ENCODE measurements at regions not wholly inside any gene's neighbourhood (a gene's known extent, or its start where the extent isn't known, plus 50 kb on each side); places are given as distances from the start of the nearest gene placed in this dataset.

DNA sequence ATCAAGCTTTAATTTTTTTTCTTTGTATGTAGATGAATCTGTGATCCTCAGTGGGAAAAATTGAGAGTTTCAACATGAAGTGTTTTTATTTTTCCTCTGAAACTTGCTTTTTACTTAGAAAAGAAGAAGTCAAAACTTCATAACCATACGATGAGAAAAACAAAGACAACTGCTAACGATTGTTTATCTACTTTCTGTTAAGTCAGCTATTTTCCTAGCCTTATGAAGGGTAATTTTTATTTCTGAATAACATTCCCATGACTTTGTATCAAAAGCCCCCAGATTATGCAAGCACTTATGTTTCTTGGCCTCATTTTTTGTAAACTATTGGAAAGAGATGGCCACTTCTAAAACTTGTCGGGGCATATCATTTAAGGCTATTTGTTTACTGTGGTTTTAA, 645.1 kb upstream of the PRKX start:
- no peak overlapping the region for H3K4me3 ChIP-seq (ENCODE audit: low read depth, low read length)
- no peaks in the 10 kb centered on the region for H3K9me3 ChIP-seq (ENCODE audit: control insufficient read depth, insufficient read depth, low read length)
- H3K36me3 ChIP-seq (ENCODE audit: control insufficient read depth, insufficient read depth, low read length) = no peaks in the 10 kb centered on the region
- H3K27ac ChIP-seq (ENCODE audit: low read depth, low read length) = no peak overlapping the region
- no peaks in the 10 kb centered on the region for H3K4me1 ChIP-seq (ENCODE audit: control insufficient read depth, insufficient read depth, low read length)
- H3K9ac ChIP-seq (ENCODE audit: low read depth, low read length) = no peak overlapping the region
- H3K27me3 ChIP-seq (ENCODE audit: control insufficient read depth, insufficient read depth, low read length) = no peaks in the 10 kb centered on the region

DNA sequence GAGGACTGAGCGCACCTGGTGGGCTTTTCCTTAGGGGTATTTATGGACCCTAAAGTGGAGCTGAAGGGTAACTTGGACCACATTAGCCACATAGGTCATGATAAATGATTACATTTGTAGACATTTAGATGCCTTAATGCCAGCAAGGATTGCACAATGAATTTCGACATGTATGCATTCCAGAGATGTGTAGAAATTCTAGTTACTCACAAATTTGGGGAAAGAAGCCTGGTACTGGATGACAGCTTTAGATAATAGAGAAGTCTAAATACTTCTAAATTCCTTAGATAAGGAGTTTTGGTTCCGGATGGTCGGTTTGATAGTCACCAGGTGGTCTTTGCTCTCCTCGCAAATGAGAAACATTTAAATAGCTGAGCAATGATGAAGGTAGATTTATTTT, 609.5 kb upstream of the PRKX start:
- Histone ChIP-seq H3K4me1 (ENCODE audit: control insufficient read depth, insufficient read depth, low read length) (peaks cover 10% of the 10 kb centered on the region), H3K4me3 (ENCODE audit: low read depth, low read length) (no peak overlapping the region), H3K27me3 (ENCODE audit: control insufficient read depth, insufficient read depth, low read length) (no peaks in the 10 kb centered on the region), H3K9me3 (ENCODE audit: control insufficient read depth, insufficient read depth, low read length) (no peaks in the 10 kb centered on the region), H3K9ac (ENCODE audit: low read depth, low read length) (no peak overlapping the region), H3K36me3 (ENCODE audit: control insufficient read depth, insufficient read depth, low read length) (no peaks in the 10 kb centered on the region), H3K27ac (ENCODE audit: low read depth, low read length) (no peak overlapping the region)

DNA sequence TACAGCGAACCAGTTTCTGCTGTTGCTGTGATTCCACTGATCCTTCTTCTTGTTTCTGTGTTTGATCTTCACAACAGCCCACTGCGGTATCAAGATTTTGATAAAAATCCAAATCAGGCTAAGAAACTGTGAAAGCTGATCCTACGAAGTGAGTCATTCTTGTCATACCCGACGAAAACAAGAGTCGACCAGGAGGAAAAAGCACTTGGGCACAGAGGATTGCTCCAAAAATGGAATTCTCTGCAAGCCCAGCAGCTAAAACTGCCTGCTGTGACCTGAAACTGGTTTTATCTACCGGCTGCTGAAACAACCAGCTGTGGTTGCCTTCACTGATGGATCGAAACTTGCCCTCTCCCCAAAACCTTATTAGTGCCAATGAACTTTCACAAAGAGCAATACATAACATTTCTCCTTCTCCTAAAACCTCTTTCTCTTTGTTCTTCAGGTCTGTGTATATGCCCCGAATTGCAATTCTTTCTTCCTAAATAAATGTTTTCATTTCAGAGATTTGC, 607.0 kb upstream of the PRKX start:
- H3K9ac ChIP-seq (ENCODE audit: low read depth, low read length) = no peak overlapping the region
- H3K4me3 ChIP-seq (ENCODE audit: low read depth, low read length) = no peak overlapping the region
- no peaks in the 10 kb centered on the region for H3K36me3 ChIP-seq (ENCODE audit: control insufficient read depth, insufficient read depth, low read length)
- no peaks in the 10 kb centered on the region for H3K9me3 ChIP-seq (ENCODE audit: control insufficient read depth, insufficient read depth, low read length)
- no peaks in the 10 kb centered on the region for H3K27me3 ChIP-seq (ENCODE audit: control insufficient read depth, insufficient read depth, low read length)
- peaks cover 19% of the 10 kb centered on the region for H3K4me1 ChIP-seq (ENCODE audit: control insufficient read depth, insufficient read depth, low read length)
- peak overlapping the region; percentile 4 for H3K27ac ChIP-seq (ENCODE audit: low read depth, low read length)

DNA sequence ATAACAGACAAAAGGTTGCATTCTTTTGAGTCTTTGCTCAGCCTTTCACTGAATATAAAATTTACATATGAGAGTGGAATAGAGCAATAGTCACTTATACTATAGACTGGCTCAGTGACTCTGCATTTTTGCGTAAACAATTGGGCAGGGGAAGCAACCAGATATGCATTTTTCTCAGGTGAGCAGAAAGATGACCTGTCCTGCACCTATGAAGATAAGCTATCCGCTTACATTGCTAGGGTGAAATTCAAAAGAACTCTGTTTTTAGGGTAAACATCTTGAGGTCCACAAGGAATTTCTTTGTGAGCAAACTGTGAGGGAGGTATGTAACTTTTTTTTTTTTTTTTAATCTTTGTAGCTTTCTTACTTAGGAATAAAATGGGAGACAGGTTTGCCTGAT, 602.4 kb upstream of the PRKX start:
- peaks cover 21% of the 10 kb centered on the region for H3K4me1 ChIP-seq (ENCODE audit: control insufficient read depth, insufficient read depth, low read length)
- no peaks in the 10 kb centered on the region for H3K36me3 ChIP-seq (ENCODE audit: control insufficient read depth, insufficient read depth, low read length)
- H3K27ac ChIP-seq (ENCODE audit: low read depth, low read length) = no peak overlapping the region

DNA sequence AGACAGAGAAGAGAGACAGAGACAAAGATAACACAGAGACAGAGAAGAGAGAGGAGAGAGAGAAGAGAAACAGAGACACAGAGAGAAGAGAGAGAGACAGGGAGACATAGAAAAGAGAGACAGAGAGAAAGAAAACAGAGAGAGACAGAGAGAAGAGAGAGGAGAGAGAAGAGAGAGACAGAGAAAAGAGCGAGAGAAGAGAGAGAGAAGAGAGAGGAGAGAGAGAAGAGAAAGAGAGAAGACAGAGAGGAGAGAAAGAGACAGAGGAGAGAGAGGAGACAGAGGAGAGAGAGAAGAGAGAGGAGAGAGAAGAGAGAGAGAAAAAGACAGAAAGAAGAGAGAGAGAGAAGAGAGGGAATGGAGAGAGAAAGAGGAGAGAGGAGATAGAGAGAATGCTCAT, 601.1 kb upstream of the PRKX start:
- H3K4me3 ChIP-seq (ENCODE audit: low read depth, low read length) = no peak overlapping the region
- H3K9ac ChIP-seq (ENCODE audit: low read depth, low read length) = no peak overlapping the region
- H3K4me1 ChIP-seq (ENCODE audit: control insufficient read depth, insufficient read depth, low read length) = peaks cover 12% of the 10 kb centered on the region
- no peak overlapping the region for H3K27ac ChIP-seq (ENCODE audit: low read depth, low read length)
- H3K9me3 ChIP-seq (ENCODE audit: control insufficient read depth, insufficient read depth, low read length) = no peaks in the 10 kb centered on the region
- H3K36me3 ChIP-seq (ENCODE audit: control insufficient read depth, insufficient read depth, low read length) = no peaks in the 10 kb centered on the region
- H3K27me3 ChIP-seq (ENCODE audit: control insufficient read depth, insufficient read depth, low read length) = no peaks in the 10 kb centered on the region

More for the DNA sequence above, 602.4 kb upstream of the PRKX start:
- Histone ChIP-seq H3K9me3 (ENCODE audit: control insufficient read depth, insufficient read depth, low read length) (no peaks in the 10 kb centered on the region), H3K4me3 (ENCODE audit: low read depth, low read length) (peak overlapping the region; percentile 26; the same call in 1 of the 2 replicates), H3K9ac (ENCODE audit: low read depth, low read length) (peak overlapping the region; percentile 59; the same call in 1 of the 2 replicates), H3K27me3 (ENCODE audit: control insufficient read depth, insufficient read depth, low read length) (no peaks in the 10 kb centered on the region)

DNA sequence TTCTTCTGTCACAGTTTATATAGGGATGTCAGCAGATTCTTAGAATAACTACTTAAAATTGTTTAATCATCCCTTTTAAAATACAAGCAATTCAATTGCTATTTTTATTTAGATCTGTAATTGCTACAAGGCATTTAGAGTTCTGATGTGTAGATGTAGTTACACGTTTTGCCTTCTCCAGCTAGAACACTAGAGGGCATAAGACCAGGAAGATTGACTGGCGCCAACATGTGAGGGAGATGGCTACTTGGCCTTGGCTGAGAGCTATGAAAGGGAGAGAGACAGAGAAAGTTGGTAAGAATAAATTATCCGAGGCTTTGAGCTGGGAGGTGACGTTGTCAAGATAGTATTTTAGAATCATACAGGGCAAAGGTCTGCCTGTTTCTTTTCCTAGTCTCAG, 563.7 kb upstream of the PRKX start:
- Histone ChIP-seq H3K27me3 (ENCODE audit: control insufficient read depth, insufficient read depth, low read length) (no peaks in the 10 kb centered on the region), H3K27ac (ENCODE audit: low read depth, low read length) (no peak overlapping the region), H3K9me3 (ENCODE audit: control insufficient read depth, insufficient read depth, low read length) (peaks cover 11% of the 10 kb centered on the region), H3K4me3 (ENCODE audit: low read depth, low read length) (no peak overlapping the region), H3K4me1 (ENCODE audit: control insufficient read depth, insufficient read depth, low read length) (no peaks in the 10 kb centered on the region), H3K9ac (ENCODE audit: low read depth, low read length) (no peak overlapping the region), H3K36me3 (ENCODE audit: control insufficient read depth, insufficient read depth, low read length) (no peaks in the 10 kb centered on the region)

DNA sequence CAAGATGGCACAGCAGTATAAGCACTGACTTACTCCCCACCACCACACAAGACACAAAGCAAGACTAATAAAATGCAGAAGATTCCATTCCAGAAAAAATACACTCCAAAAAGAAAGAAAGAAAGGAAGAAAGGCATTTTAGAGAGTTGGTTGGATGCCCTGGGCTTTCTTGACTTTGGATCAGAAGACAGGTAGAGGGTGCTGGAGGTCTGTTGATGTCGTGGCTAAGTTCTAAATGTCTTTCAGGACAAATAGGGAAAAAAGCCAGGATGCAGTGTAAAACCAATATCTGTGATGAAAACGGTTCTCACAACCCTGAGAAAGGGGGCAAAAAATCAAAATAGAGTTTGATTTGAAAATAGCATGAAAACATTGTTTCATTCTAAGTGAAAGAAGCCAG, 555.2 kb upstream of the PRKX start:
- H3K27ac ChIP-seq (ENCODE audit: low read depth, low read length) = no peak overlapping the region
- no peak overlapping the region for H3K4me3 ChIP-seq (ENCODE audit: low read depth, low read length)

DNA sequence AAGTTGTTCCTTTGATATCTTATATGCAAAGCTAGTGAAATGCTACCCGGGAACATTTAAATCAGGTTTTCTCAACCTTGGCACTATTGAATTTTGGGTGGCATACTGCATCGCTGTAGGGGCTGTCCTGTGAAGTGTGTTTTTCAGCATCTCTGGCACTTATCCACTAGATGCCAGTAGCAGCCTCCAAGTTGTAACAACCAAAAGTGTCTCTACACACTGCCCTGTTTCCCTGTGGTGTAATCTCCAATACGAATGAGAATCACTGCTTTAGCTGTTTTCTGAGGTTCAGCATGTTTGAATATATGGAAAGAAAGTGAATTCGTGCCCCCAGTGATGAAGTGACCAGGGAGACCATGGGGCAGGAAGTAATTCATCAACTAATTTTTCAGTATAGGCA, 551.6 kb upstream of the PRKX start:
- Histone ChIP-seq H3K4me1 (ENCODE audit: control insufficient read depth, insufficient read depth, low read length) (peaks cover 13% of the 10 kb centered on the region), H3K36me3 (ENCODE audit: control insufficient read depth, insufficient read depth, low read length) (no peaks in the 10 kb centered on the region), H3K9me3 (ENCODE audit: control insufficient read depth, insufficient read depth, low read length) (no peaks in the 10 kb centered on the region), H3K9ac (ENCODE audit: low read depth, low read length) (no peak overlapping the region), H3K27ac (ENCODE audit: low read depth, low read length) (no peak overlapping the region), H3K27me3 (ENCODE audit: control insufficient read depth, insufficient read depth, low read length) (no peaks in the 10 kb centered on the region), H3K4me3 (ENCODE audit: low read depth, low read length) (no peak overlapping the region)

More for the DNA sequence above, 555.2 kb upstream of the PRKX start:
- Histone ChIP-seq H3K4me1 (ENCODE audit: control insufficient read depth, insufficient read depth, low read length) (peaks cover 7% of the 10 kb centered on the region), H3K27me3 (ENCODE audit: control insufficient read depth, insufficient read depth, low read length) (no peaks in the 10 kb centered on the region), H3K9ac (ENCODE audit: low read depth, low read length) (no peak overlapping the region), H3K36me3 (ENCODE audit: control insufficient read depth, insufficient read depth, low read length) (no peaks in the 10 kb centered on the region), H3K9me3 (ENCODE audit: control insufficient read depth, insufficient read depth, low read length) (no peaks in the 10 kb centered on the region)

DNA sequence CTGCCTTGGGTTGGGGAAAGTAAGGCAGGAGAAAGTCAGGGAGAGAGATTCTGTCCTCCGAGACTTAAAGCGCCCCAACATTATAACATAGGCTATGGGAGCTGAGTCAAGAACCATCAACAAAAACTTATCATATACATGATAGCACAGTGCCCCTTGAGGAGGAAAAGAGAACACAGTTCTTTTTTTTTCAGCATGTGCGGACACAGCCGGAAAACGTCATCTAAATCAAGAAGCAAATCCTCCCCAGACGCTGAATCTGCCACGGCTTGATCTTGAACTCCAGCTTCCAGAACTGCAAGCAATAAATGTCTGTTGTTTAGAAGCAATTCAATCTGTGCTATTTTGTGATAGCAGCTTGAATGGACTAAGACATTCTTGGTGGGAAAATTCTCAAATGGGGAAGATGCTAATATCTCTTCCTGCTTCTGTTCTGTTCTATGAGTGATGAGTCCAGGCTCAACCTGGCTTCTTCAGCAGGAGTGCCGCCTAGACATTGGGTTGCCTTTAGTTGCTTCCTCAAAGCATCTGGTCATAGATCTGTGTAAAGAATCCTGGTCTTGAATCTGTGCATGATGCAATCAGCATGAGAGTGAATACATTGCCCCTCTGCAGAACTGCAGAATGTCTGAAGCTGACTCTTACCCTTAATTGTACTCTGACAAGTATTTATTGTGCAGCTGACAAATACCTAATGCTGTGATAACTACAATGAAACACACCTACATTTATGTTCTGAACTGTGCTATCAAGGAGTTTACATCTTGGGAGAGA, 549.8 kb upstream of the PRKX start:
- Histone ChIP-seq H3K36me3 (ENCODE audit: control insufficient read depth, insufficient read depth, low read length) (no peaks in the 10 kb centered on the region), H3K4me3 (ENCODE audit: low read depth, low read length) (no peak overlapping the region), H3K9me3 (ENCODE audit: control insufficient read depth, insufficient read depth, low read length) (no peaks in the 10 kb centered on the region)

DNA sequence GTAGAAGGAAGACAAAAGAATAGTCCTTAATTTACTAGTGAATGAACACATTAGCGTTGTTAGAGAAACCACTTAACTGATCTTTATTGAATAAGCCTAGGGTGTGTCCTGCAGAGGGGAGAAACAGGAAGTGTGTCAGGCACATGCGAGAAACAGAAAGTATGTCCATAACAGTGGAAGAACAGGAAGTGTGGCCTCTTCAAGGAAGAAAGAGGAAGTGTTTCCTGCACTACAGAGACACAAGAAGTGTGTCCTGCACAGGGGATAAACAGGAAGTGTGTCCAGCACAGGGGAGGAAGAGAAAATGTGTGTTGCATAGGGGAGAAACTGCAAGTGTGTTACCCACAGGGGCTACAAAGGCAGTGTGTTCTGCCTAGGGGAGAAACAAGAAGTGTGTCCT, 539.6 kb upstream of the PRKX start:
- H3K36me3 ChIP-seq (ENCODE audit: control insufficient read depth, insufficient read depth, low read length) = no peaks in the 10 kb centered on the region
- H3K27me3 ChIP-seq (ENCODE audit: control insufficient read depth, insufficient read depth, low read length) = peaks cover 32% of the 10 kb centered on the region
- no peak overlapping the region for H3K27ac ChIP-seq (ENCODE audit: low read depth, low read length)
- no peak overlapping the region for H3K9ac ChIP-seq (ENCODE audit: low read depth, low read length)
- H3K4me3 ChIP-seq (ENCODE audit: low read depth, low read length) = no peak overlapping the region
- H3K9me3 ChIP-seq (ENCODE audit: control insufficient read depth, insufficient read depth, low read length) = peaks cover 4% of the 10 kb centered on the region; the same call in 1 of the 2 replicates
- H3K4me1 ChIP-seq (ENCODE audit: control insufficient read depth, insufficient read depth, low read length) = peaks cover 21% of the 10 kb centered on the region

More for the DNA sequence above, 549.8 kb upstream of the PRKX start:
- Histone ChIP-seq H3K4me1 (ENCODE audit: control insufficient read depth, insufficient read depth, low read length) (peaks cover 13% of the 10 kb centered on the region), H3K27me3 (ENCODE audit: control insufficient read depth, insufficient read depth, low read length) (no peaks in the 10 kb centered on the region), H3K9ac (ENCODE audit: low read depth, low read length) (no peak overlapping the region), H3K27ac (ENCODE audit: low read depth, low read length) (peak overlapping the region; percentile 1)

DNA sequence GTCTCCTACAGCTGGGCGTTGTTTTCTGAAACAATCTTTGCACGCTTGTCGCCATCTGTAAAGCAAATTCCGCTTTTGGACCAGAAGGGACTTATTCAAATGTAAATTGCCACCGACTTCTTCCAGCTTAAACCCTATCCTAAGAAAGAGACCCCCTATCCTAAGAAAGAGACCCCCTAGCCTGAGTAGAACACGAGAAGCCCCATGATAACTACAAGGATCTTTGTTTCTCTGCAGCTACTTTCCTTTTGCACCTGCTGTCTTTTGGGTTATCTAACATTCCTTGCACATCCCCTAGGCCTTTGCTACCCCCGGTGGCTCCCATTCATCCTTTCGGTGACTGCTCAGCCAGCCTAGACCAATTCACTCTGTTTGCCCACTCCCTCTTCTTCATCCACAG, 536.0 kb upstream of the PRKX start:
- no peak overlapping the region for H3K27ac ChIP-seq (ENCODE audit: low read depth, low read length)
- H3K27me3 ChIP-seq (ENCODE audit: control insufficient read depth, insufficient read depth, low read length) = peaks cover 38% of the 10 kb centered on the region
- H3K4me3 ChIP-seq (ENCODE audit: low read depth, low read length) = no peak overlapping the region
- no peak overlapping the region for H3K9ac ChIP-seq (ENCODE audit: low read depth, low read length)
- H3K36me3 ChIP-seq (ENCODE audit: control insufficient read depth, insufficient read depth, low read length) = no peaks in the 10 kb centered on the region
- H3K4me1 ChIP-seq (ENCODE audit: control insufficient read depth, insufficient read depth, low read length) = peaks cover 17% of the 10 kb centered on the region
- no peaks in the 10 kb centered on the region for H3K9me3 ChIP-seq (ENCODE audit: control insufficient read depth, insufficient read depth, low read length)

All from HUES48 (cell line).